Progenitor cell of endocrine pancreas (in vitro differentiated cells): ENCODE measurements at regions not wholly inside any gene's neighbourhood (a gene's known extent, or its start where the extent isn't known, plus 50 kb on each side); places are given as distances from the start of the nearest gene placed in this dataset.
A peak's percentile ranks its signal among the peaks of the same experiment; 100 is the strongest.

ENCODE experiments used
- DNase-seq: peaks from one replicate; pipeline ENCODE4 v3.0.0; 2021; ENCODE audit warnings: low spot score; ENCODE audit not compliant: unreplicated experiment
- H3K27ac Mint-ChIP-seq: 2 replicates; pipeline ENCODE4 v1.8.0; 2021; ENCODE audit warnings: mild to moderate bottlenecking, moderate library complexity, mixed read lengths
- H3K27me3 Mint-ChIP-seq: 2 replicates; pipeline ENCODE4 v1.8.0; 2021; ENCODE audit warnings: mixed read lengths
- H3K36me3 Mint-ChIP-seq: 2 replicates; pipeline ENCODE4 v1.8.0; 2022; ENCODE audit warnings: mixed read lengths; ENCODE audit not compliant: insufficient read depth
- H3K4me1 Mint-ChIP-seq: 2 replicates; pipeline ENCODE4 v1.8.0; 2021; ENCODE audit warnings: low read depth, mixed read lengths
- H3K4me3 Mint-ChIP-seq: 2 replicates; pipeline ENCODE4 v1.8.0; 2021; ENCODE audit warnings: low read depth, mild to moderate bottlenecking, moderate library complexity, mixed read lengths
- H3K9me3 Mint-ChIP-seq: 2 replicates; pipeline ENCODE4 v1.8.0; 2021; ENCODE audit warnings: low read depth, mixed read lengths
- CTCF ChIP-seq: fragments of 200-600 bp; sonication (generic); IDR thresholded peaks from one replicate; pipeline ENCODE4 v1.5.0; 2021; ENCODE audit warnings: antibody characterized with exemption, mild to moderate bottlenecking; ENCODE audit not compliant: unreplicated experiment

GRCh38 chr2:120519469-120519868, 173.5 kb downstream of the INHBB start:
- H3K4me1 Mint-ChIP-seq = peaks cover 9% of the 10 kb centered on the region
- no peak overlapping the region for H3K27ac Mint-ChIP-seq
- no peaks in the 10 kb centered on the region for H3K36me3 Mint-ChIP-seq
- TF ChIP-seq CTCF = no peak
- DNase-seq = no peak
- H3K4me3 Mint-ChIP-seq = no peak overlapping the region
- no peaks in the 10 kb centered on the region for H3K9me3 Mint-ChIP-seq
- peaks cover 77% of the 10 kb centered on the region for H3K27me3 Mint-ChIP-seq

- H3K4me1 Mint-ChIP-seq = peaks cover 9% of the 10 kb centered on the region
Measured at GRCh38 chr2:120520454-120520853, 174.5 kb downstream of the INHBB start.

DNA sequence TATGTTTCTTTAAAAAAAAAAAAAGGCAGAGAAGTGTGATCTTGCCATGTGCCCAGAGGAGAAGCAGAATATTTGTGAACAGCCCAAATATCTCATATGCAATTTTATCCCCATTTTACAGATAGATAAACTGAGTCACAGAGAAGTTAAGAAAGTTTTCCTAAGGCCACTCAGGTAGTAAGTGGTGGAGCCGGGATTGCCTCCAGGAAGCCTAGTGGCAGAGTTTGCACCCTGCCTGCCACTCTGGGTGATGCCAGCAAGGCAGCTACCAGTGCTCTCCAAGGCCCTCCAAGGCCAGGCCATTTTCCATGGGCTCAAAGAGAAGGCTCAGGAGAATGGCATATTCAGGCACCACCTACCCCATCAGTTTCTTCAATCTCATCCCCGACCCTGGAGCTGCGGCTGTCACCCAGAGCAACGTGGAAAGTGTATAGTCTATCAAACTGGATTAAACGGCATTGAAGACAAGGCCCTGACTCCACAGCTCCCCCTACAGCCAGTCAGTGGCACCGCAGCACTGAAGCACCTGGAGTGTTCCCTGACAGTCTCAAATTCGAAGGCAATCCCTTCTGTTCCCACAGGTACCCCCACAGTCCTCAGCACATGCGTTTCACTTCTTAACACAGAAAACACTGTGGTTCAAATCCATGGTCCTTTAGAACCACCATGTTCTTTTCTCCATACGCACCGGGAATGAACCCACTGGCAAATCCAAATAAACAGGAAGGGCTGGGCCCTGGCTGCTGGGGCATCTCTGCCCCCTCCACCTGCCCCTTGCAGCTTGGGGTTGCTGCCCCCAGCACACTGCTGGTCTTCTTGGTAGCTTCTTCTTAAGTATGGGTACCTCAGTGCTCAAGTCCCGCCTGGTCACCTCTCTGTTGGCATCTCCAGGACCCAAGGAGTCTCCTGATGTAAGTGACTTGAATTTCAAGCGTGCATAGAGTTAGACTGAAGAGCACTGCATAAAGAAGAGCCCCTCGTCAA, 175.3 kb downstream of the INHBB start:
- no peak overlapping the region for H3K27ac Mint-ChIP-seq

More at GRCh38 chr2:120520454-120520853, 174.5 kb downstream of the INHBB start:
- Mint-ChIP-seq H3K4me3 (no peak overlapping the region), H3K36me3 (no peaks in the 10 kb centered on the region), H3K9me3 (no peaks in the 10 kb centered on the region), H3K27me3 (peaks cover 75% of the 10 kb centered on the region), H3K27ac (no peak overlapping the region)
- no peak for DNase-seq
- TF ChIP-seq CTCF = no peak

DNA sequence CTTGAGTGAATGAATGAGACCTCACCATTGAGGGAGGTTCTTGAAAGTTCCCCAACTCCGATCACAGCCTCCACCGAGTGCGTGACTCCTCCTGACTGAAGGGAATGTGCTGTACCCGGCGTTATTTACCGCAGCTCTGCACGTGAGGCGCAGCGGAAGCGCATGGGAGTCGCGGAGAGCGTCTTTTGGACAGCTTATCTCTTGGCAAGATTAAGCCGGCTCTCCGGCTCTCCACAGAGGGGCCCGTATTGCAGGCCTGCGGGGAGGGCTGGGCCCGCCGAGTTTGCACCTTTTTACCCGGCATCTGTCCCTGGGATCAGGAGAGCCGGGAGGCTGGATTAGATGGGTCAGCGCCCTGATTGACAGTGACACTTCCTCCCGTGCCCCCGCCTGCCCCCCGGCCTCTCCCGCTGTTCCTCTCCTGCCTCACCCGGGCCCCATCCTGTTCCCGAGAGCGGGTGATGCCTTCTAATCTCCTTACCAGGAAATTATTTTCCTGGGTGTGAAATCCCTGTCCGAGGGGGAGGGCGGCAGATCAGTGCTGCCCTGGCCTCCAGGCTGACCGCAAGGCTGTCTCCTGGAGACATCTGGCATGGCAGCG, 176.3 kb downstream of the INHBB start:
- DNase-seq = no peak
- Mint-ChIP-seq H3K4me1 (peaks cover 3% of the 10 kb centered on the region), H3K36me3 (no peaks in the 10 kb centered on the region), H3K4me3 (no peak overlapping the region), H3K9me3 (no peaks in the 10 kb centered on the region), H3K27ac (no peak overlapping the region), H3K27me3 (peaks cover 72% of the 10 kb centered on the region)
- no peak for TF ChIP-seq CTCF

More for the DNA sequence above, 175.3 kb downstream of the INHBB start:
- peaks cover 9% of the 10 kb centered on the region for H3K4me1 Mint-ChIP-seq
- no peaks in the 10 kb centered on the region for H3K9me3 Mint-ChIP-seq
- peak; percentile 30 for DNase-seq
- peak; percentile 75 for TF ChIP-seq CTCF
- no peak overlapping the region for H3K4me3 Mint-ChIP-seq
- peaks cover 71% of the 10 kb centered on the region for H3K27me3 Mint-ChIP-seq
- H3K36me3 Mint-ChIP-seq = no peaks in the 10 kb centered on the region

GRCh38 chr2:120523766-120524165, 177.8 kb downstream of the INHBB start:
- Mint-ChIP-seq H3K27ac (peak overlapping the region; percentile 63), H3K9me3 (no peaks in the 10 kb centered on the region), H3K4me1 (peaks cover 3% of the 10 kb centered on the region), H3K36me3 (no peaks in the 10 kb centered on the region), H3K4me3 (no peak overlapping the region), H3K27me3 (peaks cover 70% of the 10 kb centered on the region)
- TF ChIP-seq CTCF = no peak
- no peak for DNase-seq
